SK-N-SH (cell line): ENCODE measurements at regions not wholly inside any gene's neighbourhood (a gene's known extent, or its start where the extent isn't known, plus 50 kb on each side); places are given as distances from the start of the nearest gene placed in this dataset.

ENCODE experiments used
- CTCF ChIP-seq: fragments of 200-600 bp; sonication (generic); IDR thresholded peaks from 2 replicates; pipeline ENCODE4 v1.6.1; 2017; ENCODE audit warnings: antibody characterized with exemption, mild to moderate bottlenecking, moderate library complexity
- ELF1 ChIP-seq: IDR thresholded peaks from 2 replicates; pipeline ENCODE4 v1.4.0; 2012
- EZH2phosphoT487 ChIP-seq: fragments of 200-600 bp; sonication (generic); IDR thresholded peaks from 2 replicates; pipeline ENCODE4 v1.6.1; 2017; ENCODE audit warnings: low read depth, mixed run types, mild to moderate bottlenecking, antibody characterized with exemption, moderate library complexity, borderline replicate concordance
- FOSL2 ChIP-seq: IDR thresholded peaks from 2 replicates; pipeline ENCODE4 v1.4.0; 2012; ENCODE audit warnings: low read depth, mild to moderate bottlenecking, moderate library complexity, borderline replicate concordance
- FOXJ3 ChIP-seq: sonication (generic); formaldehyde crosslinking; IDR thresholded peaks from 2 replicates; pipeline ENCODE4 v1.5.1; 2020; ENCODE audit warnings: mild to moderate bottlenecking, missing genetic modification reagents
- MAX ChIP-seq: IDR thresholded peaks from 2 replicates; pipeline ENCODE4 v1.4.0; 2012; ENCODE audit warnings: low read depth
- POLR2AphosphoS5 ChIP-seq: IDR thresholded peaks from 2 replicates; pipeline ENCODE4 v1.6.1; 2012; ENCODE audit warnings: low read depth, low read length
- RAD21 ChIP-seq: IDR thresholded peaks from 2 replicates; pipeline ENCODE4 v1.6.1; 2012; ENCODE audit warnings: mild to moderate bottlenecking, low read length
- REST ChIP-seq: IDR thresholded peaks from 2 replicates; pipeline ENCODE4 v1.6.1; 2012; ENCODE audit warnings: mild to moderate bottlenecking, low read depth, low read length, moderate library complexity
- RXRA ChIP-seq: IDR thresholded peaks from 2 replicates; pipeline ENCODE4 v1.4.0; 2012; ENCODE audit warnings: low read depth, mild to moderate bottlenecking, borderline replicate concordance
- TAF1 ChIP-seq: IDR thresholded peaks from 2 replicates; pipeline ENCODE4 v1.6.1; 2012; ENCODE audit warnings: low read depth, mild to moderate bottlenecking, low read length, moderate library complexity, borderline replicate concordance
- TCF12 ChIP-seq: IDR thresholded peaks from 2 replicates; pipeline ENCODE4 v1.4.0; 2012
- TEAD4 ChIP-seq: IDR thresholded peaks from 2 replicates; pipeline ENCODE4 v1.4.0; 2012; ENCODE audit warnings: mild to moderate bottlenecking, borderline replicate concordance; ENCODE audit not compliant: insufficient read depth
- TF ChIP-seq, protein P1 (sequence below): fragments of 150-350 bp; IDR thresholded peaks from 2 replicates; pipeline ENCODE4 v1.6.1; 2017; ENCODE audit warnings: antibody characterized with exemption, low read length, low read depth, borderline replicate concordance

GRCh38 chr5:34499001-34499734, 157.0 kb upstream of the RAI14 start:
- TF ChIP-seq CTCF (no peak), EZH2phosphoT487 (no peak), ELF1 (no peak), POLR2AphosphoS5 (no peak), MAX (no peak), FOXJ3 (CRISPR knock-in tag) (no peak), TAF1 (0 out of 2 replicates have a peak, but pooled peaks have one; percentile 21), TEAD4 (no peak), RAD21 (no peak), REST (no peak), TCF12 (no peak), RXRA (no peak), FOSL2 (peak; percentile 53; the same call in 1 of the 2 replicates)
- TF ChIP-seq, protein P1, sequence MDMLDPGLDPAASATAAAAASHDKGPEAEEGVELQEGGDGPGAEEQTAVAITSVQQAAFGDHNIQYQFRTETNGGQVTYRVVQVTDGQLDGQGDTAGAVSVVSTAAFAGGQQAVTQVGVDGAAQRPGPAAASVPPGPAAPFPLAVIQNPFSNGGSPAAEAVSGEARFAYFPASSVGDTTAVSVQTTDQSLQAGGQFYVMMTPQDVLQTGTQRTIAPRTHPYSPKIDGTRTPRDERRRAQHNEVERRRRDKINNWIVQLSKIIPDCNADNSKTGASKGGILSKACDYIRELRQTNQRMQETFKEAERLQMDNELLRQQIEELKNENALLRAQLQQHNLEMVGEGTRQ: no peak
